ENCODE measurements at regions not wholly inside any gene's neighbourhood (a gene's known extent, or its start where the extent isn't known, plus 50 kb on each side); places are given as distances from the start of the nearest gene placed in this dataset.

DNA sequence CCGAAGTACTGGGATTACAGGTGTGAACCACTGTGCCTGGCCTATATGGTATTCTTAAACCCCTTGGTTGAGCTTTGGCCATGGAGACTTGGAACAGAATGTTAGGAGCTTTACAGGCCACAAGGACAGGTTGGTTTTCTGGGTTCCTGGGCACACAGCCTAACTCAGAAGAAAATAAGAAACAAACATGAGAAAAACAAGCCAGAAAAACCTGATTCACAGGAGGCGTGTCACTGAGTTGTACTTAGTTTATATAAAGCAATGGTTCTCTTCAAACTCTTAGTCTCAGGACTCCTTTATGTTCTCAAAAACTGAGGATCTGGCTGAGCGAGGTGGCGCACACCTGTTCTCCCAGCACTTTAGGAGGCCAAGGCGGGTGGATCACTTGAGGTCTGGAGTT lies 125.1 kb upstream of the SPATA13 start:
- TF ChIP-seq, protein P1, sequence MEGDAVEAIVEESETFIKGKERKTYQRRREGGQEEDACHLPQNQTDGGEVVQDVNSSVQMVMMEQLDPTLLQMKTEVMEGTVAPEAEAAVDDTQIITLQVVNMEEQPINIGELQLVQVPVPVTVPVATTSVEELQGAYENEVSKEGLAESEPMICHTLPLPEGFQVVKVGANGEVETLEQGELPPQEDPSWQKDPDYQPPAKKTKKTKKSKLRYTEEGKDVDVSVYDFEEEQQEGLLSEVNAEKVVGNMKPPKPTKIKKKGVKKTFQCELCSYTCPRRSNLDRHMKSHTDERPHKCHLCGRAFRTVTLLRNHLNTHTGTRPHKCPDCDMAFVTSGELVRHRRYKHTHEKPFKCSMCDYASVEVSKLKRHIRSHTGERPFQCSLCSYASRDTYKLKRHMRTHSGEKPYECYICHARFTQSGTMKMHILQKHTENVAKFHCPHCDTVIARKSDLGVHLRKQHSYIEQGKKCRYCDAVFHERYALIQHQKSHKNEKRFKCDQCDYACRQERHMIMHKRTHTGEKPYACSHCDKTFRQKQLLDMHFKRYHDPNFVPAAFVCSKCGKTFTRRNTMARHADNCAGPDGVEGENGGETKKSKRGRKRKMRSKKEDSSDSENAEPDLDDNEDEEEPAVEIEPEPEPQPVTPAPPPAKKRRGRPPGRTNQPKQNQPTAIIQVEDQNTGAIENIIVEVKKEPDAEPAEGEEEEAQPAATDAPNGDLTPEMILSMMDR (IDR thresholded peaks at IDR 0.05), result no peak
- TF ChIP-seq EZH2 (IDR thresholded peaks at IDR 0.05; ENCODE audit: borderline replicate concordance, insufficient read depth, low read depth, low read length, poor library complexity, severe bottlenecking), result no peak
